ENCODE measurements at regions not wholly inside any gene's neighbourhood (a gene's known extent, or its start where the extent isn't known, plus 50 kb on each side); places are given as distances from the start of the nearest gene placed in this dataset.

DNA sequence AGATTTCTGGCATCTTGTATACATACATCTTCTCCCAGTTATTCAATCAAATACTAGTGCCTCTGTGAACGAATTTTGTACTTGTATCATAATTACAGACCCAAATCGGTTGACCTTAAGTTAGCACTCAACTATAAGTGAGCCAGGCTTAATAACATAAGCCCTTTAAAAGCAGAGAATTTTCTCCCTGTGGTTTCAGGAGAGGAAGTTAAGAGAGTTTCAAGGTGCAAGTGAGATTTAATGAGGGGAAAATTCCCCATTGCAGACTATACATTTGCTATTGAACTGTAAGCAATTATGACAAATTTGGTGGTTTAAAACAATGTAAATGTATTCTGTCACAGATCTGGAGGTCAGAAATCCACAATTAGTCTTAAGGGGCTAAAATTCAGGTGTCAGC is 261.9 kb upstream of the NREP start:
- H3K27me3 ChIP-seq (ENCODE audit: control insufficient read depth, insufficient read depth, low read length) = no peaks in the 10 kb centered on the region
- ATAC-seq (no peak), DNase-seq (no peak)
- H3K4me3 ChIP-seq (ENCODE audit: low read length) = no peak overlapping the region
- Mint-ChIP-seq H3K4me1 (no peaks in the 10 kb centered on the region), H3K27me3 (ENCODE audit: low read depth in 2 of 2) (no peaks in the 10 kb centered on the region), H3K36me3 (no peaks in the 10 kb centered on the region), H3K9me3 (no peaks in the 10 kb centered on the region), H3K27ac (no peak overlapping the region), H3K4me3 (no peak overlapping the region)
- H3K36me3 ChIP-seq (ENCODE audit: control insufficient read depth, insufficient read depth, low read length) = no peaks in the 10 kb centered on the region
- H3K9me3 ChIP-seq (ENCODE audit: control insufficient read depth, insufficient read depth, low read length) = no peaks in the 10 kb centered on the region
- H3K4me1 ChIP-seq (ENCODE audit: control insufficient read depth, insufficient read depth, low read length) = no peaks in the 10 kb centered on the region
- TF ChIP-seq, protein P1, sequence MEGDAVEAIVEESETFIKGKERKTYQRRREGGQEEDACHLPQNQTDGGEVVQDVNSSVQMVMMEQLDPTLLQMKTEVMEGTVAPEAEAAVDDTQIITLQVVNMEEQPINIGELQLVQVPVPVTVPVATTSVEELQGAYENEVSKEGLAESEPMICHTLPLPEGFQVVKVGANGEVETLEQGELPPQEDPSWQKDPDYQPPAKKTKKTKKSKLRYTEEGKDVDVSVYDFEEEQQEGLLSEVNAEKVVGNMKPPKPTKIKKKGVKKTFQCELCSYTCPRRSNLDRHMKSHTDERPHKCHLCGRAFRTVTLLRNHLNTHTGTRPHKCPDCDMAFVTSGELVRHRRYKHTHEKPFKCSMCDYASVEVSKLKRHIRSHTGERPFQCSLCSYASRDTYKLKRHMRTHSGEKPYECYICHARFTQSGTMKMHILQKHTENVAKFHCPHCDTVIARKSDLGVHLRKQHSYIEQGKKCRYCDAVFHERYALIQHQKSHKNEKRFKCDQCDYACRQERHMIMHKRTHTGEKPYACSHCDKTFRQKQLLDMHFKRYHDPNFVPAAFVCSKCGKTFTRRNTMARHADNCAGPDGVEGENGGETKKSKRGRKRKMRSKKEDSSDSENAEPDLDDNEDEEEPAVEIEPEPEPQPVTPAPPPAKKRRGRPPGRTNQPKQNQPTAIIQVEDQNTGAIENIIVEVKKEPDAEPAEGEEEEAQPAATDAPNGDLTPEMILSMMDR (IDR thresholded peaks at IDR 0.05) = no peak
- WGBS (ENCODE audit: insufficient coverage) = 75% methylated on average over 2 of the region's 2 CpGs
- intact Hi-C loops (cut with micrococcal nuclease) = no loop called here
- no peak overlapping the region for H3K27ac ChIP-seq (ENCODE audit: low read length)

DNA sequence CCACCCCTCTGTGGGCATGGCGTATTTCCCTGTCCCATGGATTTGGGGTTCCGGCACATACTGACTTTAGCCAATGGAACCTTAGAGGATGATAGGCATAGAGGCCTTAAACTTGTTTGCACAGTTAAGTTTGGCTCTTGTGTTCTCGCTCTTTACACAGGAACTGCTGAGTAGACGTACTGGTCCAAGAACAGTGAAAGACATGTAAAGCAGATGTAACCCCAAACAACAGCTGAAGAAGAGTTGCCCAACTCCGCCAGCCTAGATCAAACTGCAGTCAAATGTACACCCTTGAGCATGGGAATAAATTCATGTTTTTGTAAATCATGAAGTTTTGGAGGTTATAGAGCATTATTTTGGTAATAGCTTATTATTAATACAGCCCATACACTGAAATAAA is 260.0 kb upstream of the NREP start:
- WGBS (ENCODE audit: insufficient coverage) = 87% methylated on average over 5 of the region's 5 CpGs
- Histone ChIP-seq H3K27ac (ENCODE audit: low read length) (no peak overlapping the region), H3K4me1 (ENCODE audit: control insufficient read depth, insufficient read depth, low read length) (no peaks in the 10 kb centered on the region), H3K9me3 (ENCODE audit: control insufficient read depth, insufficient read depth, low read length) (no peaks in the 10 kb centered on the region), H3K27me3 (ENCODE audit: control insufficient read depth, insufficient read depth, low read length) (no peaks in the 10 kb centered on the region), H3K4me3 (ENCODE audit: low read length) (no peak overlapping the region), H3K36me3 (ENCODE audit: control insufficient read depth, insufficient read depth, low read length) (no peaks in the 10 kb centered on the region)
- TF ChIP-seq, protein P1 (IDR thresholded peaks at IDR 0.05) = no peak
- intact Hi-C loops (cut with micrococcal nuclease) = no loop called here
- H3K27me3 Mint-ChIP-seq (ENCODE audit: low read depth in 2 of 2) = no peaks in the 10 kb centered on the region
- no peaks in the 10 kb centered on the region for H3K4me1 Mint-ChIP-seq
- DNase-seq (no peak), ATAC-seq (no peak)
- H3K9me3 Mint-ChIP-seq = no peaks in the 10 kb centered on the region
- H3K36me3 Mint-ChIP-seq = no peaks in the 10 kb centered on the region
- H3K4me3 Mint-ChIP-seq = no peak overlapping the region
- no peak overlapping the region for H3K27ac Mint-ChIP-seq

DNA sequence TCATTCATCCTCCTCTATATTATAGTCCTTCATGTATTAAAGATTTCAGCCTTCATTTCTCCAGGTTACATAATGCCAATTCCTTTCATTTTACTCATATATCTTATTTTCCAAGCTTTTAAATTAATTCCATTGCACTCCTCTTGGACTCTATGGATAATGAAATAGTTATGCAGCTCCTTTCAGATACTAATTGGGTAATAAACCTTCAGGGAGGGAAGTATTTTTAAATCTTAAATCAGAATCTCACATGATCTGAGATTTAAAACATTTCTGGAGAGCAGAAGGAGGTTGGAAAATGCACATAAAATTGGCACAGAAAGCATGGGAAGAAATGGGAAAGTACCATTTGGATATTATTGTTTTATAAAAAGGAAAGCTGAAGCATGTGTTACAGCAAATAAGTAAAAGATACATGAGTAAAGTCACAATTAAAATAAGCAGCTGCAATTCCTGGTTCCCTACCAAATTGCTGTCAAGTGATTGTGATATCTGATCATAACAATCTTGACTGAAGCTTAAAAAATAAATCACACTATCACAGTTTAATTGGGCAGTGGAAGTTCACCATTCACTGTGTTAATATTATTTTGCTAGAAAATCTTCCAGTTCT is 257.9 kb upstream of the NREP start:
- intact Hi-C loops (cut with micrococcal nuclease) = no loop called here
- Histone ChIP-seq H3K27ac (ENCODE audit: low read length) (no peak overlapping the region), H3K27me3 (ENCODE audit: control insufficient read depth, insufficient read depth, low read length) (no peaks in the 10 kb centered on the region), H3K9me3 (ENCODE audit: control insufficient read depth, insufficient read depth, low read length) (no peaks in the 10 kb centered on the region), H3K4me3 (ENCODE audit: low read length) (no peak overlapping the region), H3K36me3 (ENCODE audit: control insufficient read depth, insufficient read depth, low read length) (no peaks in the 10 kb centered on the region), H3K4me1 (ENCODE audit: control insufficient read depth, insufficient read depth, low read length) (no peaks in the 10 kb centered on the region)
- Mint-ChIP-seq H3K27me3 (ENCODE audit: low read depth in 2 of 2) (no peaks in the 10 kb centered on the region), H3K36me3 (no peaks in the 10 kb centered on the region), H3K27ac (no peak overlapping the region), H3K4me1 (no peaks in the 10 kb centered on the region), H3K4me3 (no peak overlapping the region), H3K9me3 (peaks cover 0 to 4% of the 10 kb centered on the region in 2 donors)
- TF ChIP-seq, protein P1 (IDR thresholded peaks at IDR 0.05) = no peak
- ATAC-seq (no peak), DNase-seq (no peak)

DNA sequence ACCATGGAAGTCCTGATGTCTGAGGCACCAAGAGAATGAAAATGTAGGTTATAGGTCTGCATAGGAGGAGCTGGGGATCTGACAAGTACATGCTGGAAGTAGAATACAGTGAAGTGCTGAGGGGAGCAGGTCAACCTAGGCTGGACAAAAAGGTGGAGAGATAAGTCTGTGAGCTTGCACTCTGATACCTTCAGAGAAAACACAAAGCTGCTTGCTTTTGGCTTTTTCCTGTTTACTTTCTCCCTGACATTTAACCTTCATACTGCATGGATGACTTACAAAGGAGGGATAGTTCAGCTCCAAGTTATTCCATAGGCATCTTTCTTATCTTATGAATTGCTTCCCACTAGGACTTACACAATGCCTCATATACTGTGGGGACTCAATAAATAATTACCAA is 256.7 kb upstream of the NREP start:
- Histone ChIP-seq H3K27ac (ENCODE audit: low read length) (no peak overlapping the region), H3K4me1 (ENCODE audit: control insufficient read depth, insufficient read depth, low read length) (no peaks in the 10 kb centered on the region), H3K27me3 (ENCODE audit: control insufficient read depth, insufficient read depth, low read length) (no peaks in the 10 kb centered on the region), H3K36me3 (ENCODE audit: control insufficient read depth, insufficient read depth, low read length) (no peaks in the 10 kb centered on the region), H3K4me3 (ENCODE audit: low read length) (no peak overlapping the region), H3K9me3 (ENCODE audit: control insufficient read depth, insufficient read depth, low read length) (no peaks in the 10 kb centered on the region)
- H3K4me3 Mint-ChIP-seq = no peak overlapping the region
- ATAC-seq (no peak), DNase-seq (no peak)
- H3K27me3 Mint-ChIP-seq (ENCODE audit: low read depth in 2 of 2) = no peaks in the 10 kb centered on the region
- H3K4me1 Mint-ChIP-seq = no peaks in the 10 kb centered on the region
- H3K9me3 Mint-ChIP-seq = peaks cover 0 to 4% of the 10 kb centered on the region in 2 donors
- intact Hi-C loops (cut with micrococcal nuclease) = no loop called here
- TF ChIP-seq, protein P1 (IDR thresholded peaks at IDR 0.05) = no peak
- H3K27ac Mint-ChIP-seq = no peak overlapping the region
- H3K36me3 Mint-ChIP-seq = no peaks in the 10 kb centered on the region
